ENCODE measurements at regions not wholly inside any gene's neighbourhood (a gene's known extent, or its start where the extent isn't known, plus 50 kb on each side); places are given as distances from the start of the nearest gene placed in this dataset.

DNA sequence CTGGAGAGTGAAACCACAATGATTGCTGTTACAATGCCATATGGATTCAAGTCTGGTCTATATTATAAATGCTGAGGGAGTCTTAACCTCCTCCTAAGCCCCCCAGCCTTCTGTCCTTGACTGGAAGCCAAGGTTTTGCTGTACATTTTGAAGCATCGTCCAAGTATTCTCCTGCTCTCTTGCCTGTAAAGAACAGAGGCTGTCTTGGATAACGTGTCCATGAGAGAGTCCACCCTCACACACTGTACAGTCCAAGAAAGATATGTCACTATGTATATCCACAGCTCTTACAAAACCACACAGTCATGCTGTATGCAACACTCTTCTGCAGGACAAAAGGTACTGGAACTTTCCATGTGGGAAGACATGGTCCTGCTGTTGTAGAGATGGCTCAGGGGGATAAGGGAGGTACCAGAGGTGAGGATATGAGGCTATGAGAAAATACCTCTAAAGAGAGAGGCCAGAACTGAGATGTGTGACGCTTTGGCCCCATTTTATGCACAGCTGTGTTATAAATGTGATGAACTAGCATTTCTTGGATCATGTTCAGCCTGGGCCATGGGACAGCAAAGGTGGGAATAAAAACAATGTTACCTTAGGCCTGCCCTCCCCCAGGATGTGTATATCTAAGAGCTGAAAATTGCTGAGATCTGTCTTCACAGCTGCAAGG is 678.6 kb downstream of the IQCM start:
- no peak for DNase-seq (ENCODE audit: low read depth in 1 of 2, low spot score in 1 of 2)
- H3K27me3 ChIP-seq: no peaks in the 10 kb centered on the region
- no peak overlapping the region for H3K27ac ChIP-seq
- TF ChIP-seq, protein P1, sequence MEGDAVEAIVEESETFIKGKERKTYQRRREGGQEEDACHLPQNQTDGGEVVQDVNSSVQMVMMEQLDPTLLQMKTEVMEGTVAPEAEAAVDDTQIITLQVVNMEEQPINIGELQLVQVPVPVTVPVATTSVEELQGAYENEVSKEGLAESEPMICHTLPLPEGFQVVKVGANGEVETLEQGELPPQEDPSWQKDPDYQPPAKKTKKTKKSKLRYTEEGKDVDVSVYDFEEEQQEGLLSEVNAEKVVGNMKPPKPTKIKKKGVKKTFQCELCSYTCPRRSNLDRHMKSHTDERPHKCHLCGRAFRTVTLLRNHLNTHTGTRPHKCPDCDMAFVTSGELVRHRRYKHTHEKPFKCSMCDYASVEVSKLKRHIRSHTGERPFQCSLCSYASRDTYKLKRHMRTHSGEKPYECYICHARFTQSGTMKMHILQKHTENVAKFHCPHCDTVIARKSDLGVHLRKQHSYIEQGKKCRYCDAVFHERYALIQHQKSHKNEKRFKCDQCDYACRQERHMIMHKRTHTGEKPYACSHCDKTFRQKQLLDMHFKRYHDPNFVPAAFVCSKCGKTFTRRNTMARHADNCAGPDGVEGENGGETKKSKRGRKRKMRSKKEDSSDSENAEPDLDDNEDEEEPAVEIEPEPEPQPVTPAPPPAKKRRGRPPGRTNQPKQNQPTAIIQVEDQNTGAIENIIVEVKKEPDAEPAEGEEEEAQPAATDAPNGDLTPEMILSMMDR (IDR thresholded peaks at IDR 0.05; ENCODE audit: low read depth, low read length): no peak
- no peak overlapping the region for H3K4me3 ChIP-seq
- H3K9me3 ChIP-seq (ENCODE audit: low read depth): no peaks in the 10 kb centered on the region
- H3K4me1 ChIP-seq (ENCODE audit: low read depth): no peaks in the 10 kb centered on the region
- H3K36me3 ChIP-seq: no peaks in the 10 kb centered on the region

DNA sequence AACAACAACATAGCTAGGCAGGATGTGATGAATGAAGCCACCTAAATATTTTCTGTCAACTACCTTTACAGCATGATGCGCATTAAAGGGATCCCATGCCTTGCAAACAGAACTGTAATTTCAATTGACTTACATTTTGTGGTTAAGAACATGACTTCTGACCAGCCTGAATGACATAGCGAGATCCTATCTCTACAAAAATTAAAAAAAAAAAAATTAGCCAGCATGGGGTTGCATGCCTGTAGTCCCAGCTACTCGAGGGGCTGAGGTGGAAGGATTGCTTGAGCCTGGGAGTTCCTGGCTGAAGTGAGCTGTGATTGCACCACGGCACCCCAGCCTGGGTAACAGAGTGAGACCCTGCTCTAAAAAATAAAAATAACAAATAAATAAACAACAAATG is 680.6 kb downstream of the IQCM start:
- Histone ChIP-seq H3K27ac (no peak overlapping the region), H3K4me3 (no peak overlapping the region), H3K4me1 (ENCODE audit: low read depth) (no peaks in the 10 kb centered on the region), H3K36me3 (no peaks in the 10 kb centered on the region), H3K9me3 (ENCODE audit: low read depth) (no peaks in the 10 kb centered on the region), H3K27me3 (no peaks in the 10 kb centered on the region)
- TF ChIP-seq, protein P1 (IDR thresholded peaks at IDR 0.05; ENCODE audit: low read depth, low read length): no peak
- no peak for DNase-seq (ENCODE audit: low read depth in 1 of 2, low spot score in 1 of 2)

DNA sequence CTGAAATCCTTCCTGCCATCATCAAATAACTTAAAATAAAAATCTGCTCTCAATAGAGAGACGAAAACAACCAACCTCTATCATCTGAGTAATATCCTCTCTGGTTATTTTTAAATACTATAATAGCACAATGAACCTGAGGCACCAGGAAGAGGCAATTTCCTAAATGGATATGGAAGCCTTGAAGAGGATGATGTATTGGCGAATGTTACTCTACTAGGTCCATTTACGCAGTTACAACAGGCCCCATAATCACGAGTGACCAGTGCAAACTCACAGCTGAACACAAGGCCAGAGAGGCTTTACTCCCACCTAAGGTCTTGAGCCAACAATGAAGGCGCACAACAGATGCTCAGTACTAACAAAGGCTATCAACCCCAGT is 678.8 kb upstream of the NR3C2 start:
- Histone ChIP-seq H3K27me3 (no peaks in the 10 kb centered on the region), H3K9me3 (ENCODE audit: low read depth) (no peaks in the 10 kb centered on the region), H3K4me3 (no peak overlapping the region), H3K4me1 (ENCODE audit: low read depth) (no peaks in the 10 kb centered on the region), H3K27ac (no peak overlapping the region), H3K36me3 (no peaks in the 10 kb centered on the region)
- no peak for DNase-seq (ENCODE audit: low read depth in 1 of 2, low spot score in 1 of 2)
- TF ChIP-seq, protein P1 (IDR thresholded peaks at IDR 0.05; ENCODE audit: low read depth, low read length): no peak

DNA sequence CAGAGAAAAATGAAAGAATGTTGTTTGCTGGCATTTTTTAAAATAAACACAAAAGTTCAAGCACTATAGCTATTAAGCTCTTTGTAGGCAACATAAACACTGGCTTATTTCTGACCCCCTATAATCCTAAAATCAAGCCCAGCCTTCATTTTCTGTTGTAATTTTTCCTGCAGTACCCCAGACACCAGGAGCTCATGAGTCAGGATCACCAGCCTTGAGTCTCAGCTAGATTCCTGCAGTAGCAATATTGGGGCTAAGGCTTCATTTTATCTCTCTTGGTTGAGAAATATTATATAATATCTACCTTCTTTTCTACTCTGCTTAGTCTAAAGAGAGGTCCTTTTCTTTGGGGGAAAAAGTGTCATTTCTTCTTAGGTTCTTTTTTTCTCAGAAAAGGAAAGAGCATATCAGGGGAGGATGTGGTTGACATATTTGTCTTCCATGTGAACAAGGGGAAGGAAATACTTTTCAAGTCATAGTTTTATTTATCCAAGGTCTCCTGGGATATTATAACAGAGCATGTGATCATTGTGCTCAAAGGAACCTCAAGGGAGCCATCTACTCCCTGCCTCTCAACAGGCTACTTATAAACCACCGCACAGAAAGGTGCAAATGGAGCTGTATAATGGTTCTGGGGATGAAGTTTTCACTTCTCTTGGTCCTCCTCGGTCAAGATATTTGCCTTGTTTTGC is 678.3 kb upstream of the NR3C2 start:
- H3K9me3 ChIP-seq (ENCODE audit: low read depth): no peaks in the 10 kb centered on the region
- no peaks in the 10 kb centered on the region for H3K27me3 ChIP-seq
- peak in 1 of 2 donors; percentile 6 for DNase-seq (ENCODE audit: low read depth in 1 of 2, low spot score in 1 of 2)

DNA sequence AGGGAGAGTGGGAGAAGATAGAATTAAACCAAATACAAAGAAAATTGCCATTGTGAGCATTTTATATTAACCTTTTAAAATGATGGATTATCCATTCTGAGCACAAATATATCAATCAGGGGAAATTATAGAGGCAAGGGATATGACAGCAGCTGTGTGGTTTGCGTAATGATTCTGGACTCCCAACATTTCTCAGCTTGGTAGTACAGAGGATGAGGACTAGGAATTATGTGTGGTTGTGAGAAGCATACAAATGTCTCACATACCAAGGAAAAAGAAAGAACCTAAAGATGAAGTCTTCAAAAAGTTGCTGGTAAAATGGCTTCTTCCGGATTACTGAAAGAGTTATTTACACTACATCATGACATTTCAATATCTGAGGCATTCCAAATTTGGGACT is 674.6 kb upstream of the NR3C2 start:
- Histone ChIP-seq H3K4me3 (no peak overlapping the region), H3K4me1 (ENCODE audit: low read depth) (no peaks in the 10 kb centered on the region), H3K9me3 (ENCODE audit: low read depth) (no peaks in the 10 kb centered on the region), H3K36me3 (no peaks in the 10 kb centered on the region), H3K27me3 (no peaks in the 10 kb centered on the region), H3K27ac (no peak overlapping the region)
- TF ChIP-seq, protein P1 (IDR thresholded peaks at IDR 0.05; ENCODE audit: low read depth, low read length): no peak
- DNase-seq (ENCODE audit: low read depth in 1 of 2, low spot score in 1 of 2): no peak

More for the DNA sequence above, 678.3 kb upstream of the NR3C2 start:
- no peaks in the 10 kb centered on the region for H3K36me3 ChIP-seq
- no peak overlapping the region for H3K4me3 ChIP-seq
- TF ChIP-seq, protein P1 (IDR thresholded peaks at IDR 0.05; ENCODE audit: low read depth, low read length): no peak
- H3K27ac ChIP-seq: no peak overlapping the region
- H3K4me1 ChIP-seq (ENCODE audit: low read depth): no peaks in the 10 kb centered on the region
